HepG2 (cell line): ENCODE measurements at regions not wholly inside any gene's neighbourhood (a gene's known extent, or its start where the extent isn't known, plus 50 kb on each side); places are given as distances from the start of the nearest gene placed in this dataset.

ENCODE experiments used
- ATAC-seq: fragments of 200-7000 bp; cut with Tn5 transposase; 3 replicates; pipeline ENCODE4 v1.9.1; 2020; ENCODE audit warnings: mild to moderate bottlenecking, moderate library complexity
- BruUV-seq: library from RNA; stranded (reverse); fragments of 400-500 nt; replicated peaks from 2 replicates; lab custom pipeline; 2021; lab: Mats Ljungman, UMichigan
- CTCF ChIA-PET: fragments of 300-600 bp; formaldehyde crosslinking; extraction: SDS; loops from one replicate; lab custom pipeline; 2021; ENCODE audit warnings: low total read pairs, inconsistent platforms, low intra/inter-chr PET ratio; lab: Yijun Ruan, JAX
- POLR2A ChIA-PET: fragments of 350-600 bp; sonication (Branson Sonifier 250); formaldehyde crosslinking; loops from one replicate; lab custom pipeline; 2020; ENCODE audit warnings: antibody characterized with exemption, inconsistent platforms; lab: Yijun Ruan, JAX
- DNase-seq: peaks from one replicate; pipeline ENCODE4 v3.0.0-alpha.2; 2015; ENCODE audit warnings: low spot score
- FAIRE-seq: peaks from 3 replicates; lab custom pipeline; 2011; peaks lifted over from hg19 to GRCh38; lab: Jason Lieb, UNC
- H2AFZ ChIP-seq: one replicate; pipeline ENCODE4 v1.6.1; 2011; ENCODE audit warnings: low read length, inconsistent platforms
- H3K27ac ChIP-seq: fragments of 300-600 bp; 3 replicates; pipeline ENCODE4 v1.8.0; 2011; ENCODE audit warnings: mixed run types, mild to moderate bottlenecking, mixed read lengths, low read length, inconsistent platforms; ENCODE audit not compliant: insufficient read depth; ENCODE audit errors: extremely low read length
- H3K27me3 ChIP-seq, 2 experiments: fragments of 200-600 bp in 1 of 2; 2 replicates in 1 of 2; 3 replicates in 1 of 2; pipeline versions ENCODE4 v1.6.0 to v1.8.0; 2011; ENCODE audit warnings: low read length in 2 of 2, mild to moderate bottlenecking in 2 of 2, moderate library complexity in 2 of 2, inconsistent platforms in 1 of 2; ENCODE audit not compliant: insufficient read depth in 2 of 2, control insufficient read depth in 1 of 2
- H3K36me3 ChIP-seq, 2 experiments: fragments of 200-600 bp in 1 of 2; replicated peaks in 1 of 2; 2 replicates in 1 of 2; 3 replicates in 1 of 2; pipeline versions ENCODE4 v1.5.1 to v1.8.0; 2011; ENCODE audit warnings: low read length in 2 of 2, inconsistent platforms in 1 of 2; ENCODE audit not compliant: insufficient read depth in 2 of 2, control insufficient read depth in 1 of 2
- H3K4me1 ChIP-seq: 2 replicates; pipeline ENCODE4 v1.5.1; 2012; ENCODE audit warnings: low read length, inconsistent platforms; ENCODE audit not compliant: insufficient read depth
- H3K4me2 ChIP-seq: 2 replicates; pipeline ENCODE4 v1.6.0; 2011; ENCODE audit warnings: low read depth, low read length, inconsistent platforms
- H3K4me3 ChIP-seq, 3 experiments: fragments of 200-600 bp in 1 of 3; sonication (generic), shearing (Covaris generic) in 1 of 3; replicated peaks in 1 of 3; 2 replicates each; pipeline ENCODE4 v1.5.1; 2011 to 2016; ENCODE audit warnings: low read length in 3 of 3, inconsistent platforms in 2 of 3, low read depth in 2 of 3, mild to moderate bottlenecking in 2 of 3, control low read depth in 1 of 3, mixed read lengths in 1 of 3; ENCODE audit not compliant: insufficient read depth in 1 of 3
- H3K79me2 ChIP-seq: one replicate; pipeline ENCODE4 v1.6.1; 2011; ENCODE audit warnings: low read length, inconsistent platforms; ENCODE audit not compliant: insufficient read depth
- H3K9ac ChIP-seq: 2 replicates; pipeline ENCODE4 v1.6.0; 2011; ENCODE audit warnings: mild to moderate bottlenecking, low read depth, low read length, inconsistent platforms; ENCODE audit not compliant: insufficient read depth
- H3K9me3 ChIP-seq: 2 replicates; pipeline ENCODE4 v1.5.1; 2012; ENCODE audit warnings: mild to moderate bottlenecking, low read length
- H4K20me1 ChIP-seq: 2 replicates; pipeline ENCODE4 v1.6.0; 2011; ENCODE audit warnings: inconsistent platforms, mild to moderate bottlenecking, low read length, moderate library complexity; ENCODE audit not compliant: insufficient read depth
- ATF6 ChIP-seq: sonication (generic); formaldehyde crosslinking; conservative IDR thresholded peaks from 2 replicates; pipeline ENCODE4 v1.4.0; 2020; ENCODE audit warnings: missing genetic modification reagents
- BORCS8-MEF2B ChIP-seq: sonication (generic); formaldehyde crosslinking; IDR thresholded peaks from 2 replicates; pipeline ENCODE4 v1.8.0; 2022; ENCODE audit warnings: mild to moderate bottlenecking, missing genetic modification reagents
- ONECUT2 ChIP-seq: sonication (generic); formaldehyde crosslinking; IDR thresholded peaks from 2 replicates; pipeline ENCODE4 v1.4.0; 2020; ENCODE audit warnings: missing genetic modification reagents
- PLRG1 ChIP-seq: fragments of 450-650 bp; conservative IDR thresholded peaks from 2 replicates; pipeline ENCODE4 v1.6.1; 2016
- STAT5B ChIP-seq: sonication (generic); formaldehyde crosslinking; IDR thresholded peaks from 2 replicates; pipeline ENCODE4 v1.4.0; 2020; ENCODE audit warnings: missing genetic modification reagents
- TEF ChIP-seq: sonication (generic); formaldehyde crosslinking; IDR thresholded peaks from 2 replicates; pipeline ENCODE4 v1.5.0; 2020; ENCODE audit warnings: missing genetic modification reagents
- TRIM24 ChIP-seq: sonication (generic); formaldehyde crosslinking; IDR thresholded peaks from 2 replicates; pipeline ENCODE4 v1.8.0; 2022; ENCODE audit warnings: mild to moderate bottlenecking, missing genetic modification reagents
- ZBTB14 ChIP-seq: sonication (generic); formaldehyde crosslinking; IDR thresholded peaks from 2 replicates; pipeline ENCODE4 v1.4.0; 2020; ENCODE audit warnings: missing genetic modification reagents
- ZBTB34 ChIP-seq: sonication (generic); formaldehyde crosslinking; IDR thresholded peaks from 2 replicates; pipeline ENCODE4 v1.8.0; 2022; ENCODE audit warnings: mild to moderate bottlenecking, missing genetic modification reagents
- ZNF318 ChIP-seq: sonication (generic); formaldehyde crosslinking; IDR thresholded peaks from 2 replicates; pipeline ENCODE4 v1.4.0; 2020; ENCODE audit warnings: mild to moderate bottlenecking, missing genetic modification reagents
- ZNF660 ChIP-seq: sonication (generic); formaldehyde crosslinking; IDR thresholded peaks from 2 replicates; pipeline ENCODE4 v1.5.1; 2020; ENCODE audit warnings: mild to moderate bottlenecking, low read depth, missing genetic modification reagents, borderline replicate concordance
- ZNF816 ChIP-seq: sonication (generic); formaldehyde crosslinking; IDR thresholded peaks from 2 replicates; pipeline ENCODE4 v1.8.0; 2022; ENCODE audit warnings: missing genetic modification reagents, mild to moderate bottlenecking, borderline replicate concordance
- WGBS: methylation state at CpG from one replicate; pipeline ENCODE4 v1.1.6; 2017; ENCODE audit warnings: low lambda C conversion rate; 5-methylcytosine and 5-hydroxymethylcytosine counted together
- in situ Hi-C: cut with HindIII; loops from 2 replicates; pipeline ENCODE4 v1.10.0; 2017; ENCODE audit warnings: low pct_unique_long_range_greater_than_20kb; ENCODE audit not compliant: extremely low pct_ligation_motif_present
- intact Hi-C: fragments of 100-400 bp; cut with micrococcal nuclease; formaldehyde crosslinking; loops from one replicate; pipeline ENCODE4 v1.10.0; 2022; ENCODE audit not compliant: unreplicated experiment

GRCh38 chr2:138871312-138871711 is 91.1 kb upstream of the NXPH2 start:
- in situ Hi-C loops (no loop called here), intact Hi-C loops (no loop called here)
- Histone ChIP-seq H3K27me3 (no peaks in the 10 kb centered on the region), H3K4me2 (no peak overlapping the region), H3K27ac (no peak overlapping the region), H3K36me3 (no peaks in the 10 kb centered on the region), H3K79me2 (no peaks in the 10 kb centered on the region), H3K4me3 (no peak overlapping the region), H3K9me3 (no peaks in the 10 kb centered on the region), H2AFZ (no peak overlapping the region), H3K4me1 (no peaks in the 10 kb centered on the region), H3K9ac (no peak overlapping the region), H4K20me1 (no peaks in the 10 kb centered on the region)
- no peak for FAIRE-seq
- CTCF ChIA-PET: no interaction called here
- no peak for DNase-seq
- BruUV-seq: no TSS peak
- POLR2A ChIA-PET: no interaction called here
- ATAC-seq: no peak
- WGBS: 41% methylated on average over 1 of the region's 1 CpG
- TF ChIP-seq ZNF816 (CRISPR knock-in tag) (no peak), ZNF660 (CRISPR knock-in tag) (no peak), TRIM24 (CRISPR knock-in tag) (no peak), PLRG1 (no peak), ZNF318 (CRISPR knock-in tag) (no peak), STAT5B (no peak), BORCS8-MEF2B (CRISPR knock-in tag) (no peak), ONECUT2 (no peak), ZBTB34 (CRISPR knock-in tag) (no peak), ATF6 (no peak), ZBTB14 (CRISPR knock-in tag) (no peak), TEF (CRISPR knock-in tag) (no peak)
